GM12874 (cell line): ENCODE measurements at regions not wholly inside any gene's neighbourhood (a gene's known extent, or its start where the extent isn't known, plus 50 kb on each side); places are given as distances from the start of the nearest gene placed in this dataset.

Source experiments
- TF ChIP-seq, protein P1 (sequence below): IDR thresholded peaks from 2 replicates; pipeline ENCODE4 v1.5.1; 2011; ENCODE audit warnings: low read depth, mild to moderate bottlenecking, control low read depth, low read length, moderate library complexity; ENCODE audit not compliant: insufficient read depth

DNA sequence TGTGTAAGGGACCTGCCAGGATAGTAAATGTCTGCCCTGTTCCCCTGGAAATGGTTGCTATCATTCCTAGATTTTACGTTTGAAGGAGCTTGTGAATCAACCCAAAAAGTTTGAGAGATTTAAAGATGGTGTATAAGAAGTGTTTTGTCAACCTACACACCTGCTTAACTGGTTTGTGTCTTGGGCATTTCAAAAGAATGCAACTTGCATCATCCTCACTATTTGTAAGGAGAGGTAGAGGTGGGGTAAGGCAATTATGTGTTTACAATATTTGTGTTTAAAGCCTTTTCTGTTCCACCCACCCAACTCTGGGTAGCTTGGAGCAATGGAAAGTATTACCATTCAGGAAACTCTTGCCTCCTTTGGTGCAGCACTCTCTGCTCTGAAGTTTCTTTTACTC lies 314.2 kb upstream of the RARB start:
- TF ChIP-seq, protein P1, sequence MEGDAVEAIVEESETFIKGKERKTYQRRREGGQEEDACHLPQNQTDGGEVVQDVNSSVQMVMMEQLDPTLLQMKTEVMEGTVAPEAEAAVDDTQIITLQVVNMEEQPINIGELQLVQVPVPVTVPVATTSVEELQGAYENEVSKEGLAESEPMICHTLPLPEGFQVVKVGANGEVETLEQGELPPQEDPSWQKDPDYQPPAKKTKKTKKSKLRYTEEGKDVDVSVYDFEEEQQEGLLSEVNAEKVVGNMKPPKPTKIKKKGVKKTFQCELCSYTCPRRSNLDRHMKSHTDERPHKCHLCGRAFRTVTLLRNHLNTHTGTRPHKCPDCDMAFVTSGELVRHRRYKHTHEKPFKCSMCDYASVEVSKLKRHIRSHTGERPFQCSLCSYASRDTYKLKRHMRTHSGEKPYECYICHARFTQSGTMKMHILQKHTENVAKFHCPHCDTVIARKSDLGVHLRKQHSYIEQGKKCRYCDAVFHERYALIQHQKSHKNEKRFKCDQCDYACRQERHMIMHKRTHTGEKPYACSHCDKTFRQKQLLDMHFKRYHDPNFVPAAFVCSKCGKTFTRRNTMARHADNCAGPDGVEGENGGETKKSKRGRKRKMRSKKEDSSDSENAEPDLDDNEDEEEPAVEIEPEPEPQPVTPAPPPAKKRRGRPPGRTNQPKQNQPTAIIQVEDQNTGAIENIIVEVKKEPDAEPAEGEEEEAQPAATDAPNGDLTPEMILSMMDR = no peak

DNA sequence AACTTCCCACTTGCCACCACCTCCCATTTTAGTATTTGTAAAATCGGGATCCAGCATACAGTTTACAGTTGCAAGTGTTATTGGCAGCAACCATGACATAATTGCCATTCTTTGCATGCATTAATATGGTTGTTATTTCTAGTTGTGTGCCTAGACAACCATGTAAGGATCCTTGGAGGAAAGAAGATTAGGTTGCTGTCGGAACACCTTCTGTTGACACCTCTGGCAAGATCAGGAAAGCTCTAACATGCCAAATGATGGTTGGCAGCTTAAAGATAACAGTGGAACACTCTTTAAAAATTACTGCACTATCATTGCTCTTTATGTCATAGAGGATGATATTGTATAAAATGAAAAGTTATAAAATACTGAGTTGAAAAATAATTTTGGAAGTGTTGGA lies 313.5 kb upstream of the RARB start:
- TF ChIP-seq, protein P1 = no peak

DNA sequence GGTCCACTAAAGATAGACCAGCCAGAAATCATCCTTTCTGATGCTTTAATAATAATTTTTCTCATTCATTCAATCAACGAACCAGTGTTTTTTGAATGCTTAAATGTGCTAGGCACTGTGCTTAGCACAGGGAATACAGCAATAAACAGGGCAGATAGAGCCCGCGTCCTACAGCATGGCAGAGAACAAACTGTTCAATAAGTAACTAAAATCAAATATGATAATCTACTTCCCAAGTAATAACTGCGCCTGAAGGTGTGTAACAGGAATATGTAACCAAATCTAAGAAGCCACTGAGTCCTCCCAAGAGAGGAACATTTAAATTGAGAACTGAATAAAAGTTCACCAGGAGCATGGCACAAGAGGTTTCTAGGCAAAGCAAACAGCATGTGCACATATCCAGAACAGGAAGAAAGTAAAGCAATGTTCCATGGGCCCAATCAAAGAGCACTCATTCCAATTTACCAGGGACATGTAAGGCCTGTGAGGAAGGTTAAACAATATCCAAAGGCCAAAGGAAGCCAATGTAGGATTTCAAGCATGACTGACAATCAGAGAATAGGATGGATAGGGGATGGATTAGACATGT lies 311.0 kb upstream of the RARB start:
- TF ChIP-seq, protein P1 = no peak

DNA sequence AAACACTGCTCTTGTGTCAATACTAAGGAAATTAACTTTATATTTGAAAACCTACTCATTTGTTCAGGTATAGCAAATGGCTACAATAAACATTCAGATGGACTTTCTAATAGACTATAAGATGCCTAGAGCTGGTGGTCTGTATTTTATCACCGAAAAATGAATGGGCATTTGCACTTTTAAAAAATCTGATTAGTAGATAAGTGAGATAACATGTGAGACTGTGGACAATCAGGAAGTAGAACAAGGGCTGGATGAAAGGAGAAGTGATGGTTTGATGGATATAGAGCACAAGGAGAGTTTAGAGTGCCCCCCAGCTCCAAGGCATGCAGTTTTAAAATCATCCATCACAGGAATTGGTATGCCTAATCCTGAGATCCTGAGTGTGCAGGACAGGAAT lies 308.4 kb upstream of the RARB start:
- TF ChIP-seq, protein P1 = no peak

DNA sequence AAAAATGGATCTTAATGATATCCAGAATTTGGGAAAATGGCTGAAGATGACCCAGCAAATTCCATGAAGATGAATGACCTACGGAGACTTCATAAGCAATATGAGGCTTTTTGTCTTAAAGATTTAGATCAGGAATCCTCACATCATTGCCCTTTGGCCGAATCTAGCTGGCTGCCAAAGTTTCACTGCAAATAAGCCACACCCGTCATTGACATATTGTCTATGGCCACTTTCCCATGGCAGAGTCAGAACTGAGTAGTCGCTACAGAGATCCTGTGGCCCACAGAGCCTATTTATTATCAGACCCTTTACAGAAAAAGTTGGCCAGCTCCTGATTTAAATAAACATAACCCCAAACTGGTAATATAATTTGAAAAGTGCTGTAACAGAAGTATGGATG lies 307.4 kb upstream of the RARB start:
- TF ChIP-seq, protein P1 = no peak

DNA sequence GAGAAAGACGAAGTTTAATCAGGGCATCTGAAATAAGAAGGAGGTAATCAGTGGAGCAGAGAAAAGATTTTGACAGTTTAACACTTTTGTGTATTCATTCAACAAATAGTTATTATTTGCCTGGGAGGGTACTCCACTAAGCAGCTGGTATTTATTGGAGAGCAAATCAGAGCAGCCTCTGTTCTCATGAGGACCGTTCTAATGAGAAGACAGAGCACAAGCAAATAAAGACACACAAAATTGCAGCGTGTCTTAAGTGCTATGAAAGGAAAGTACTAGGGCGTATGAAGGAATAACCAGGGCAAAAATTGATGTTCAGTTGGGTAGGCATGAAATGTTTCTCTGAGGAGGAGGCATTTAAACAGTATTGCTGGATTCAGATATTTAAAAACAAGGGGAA lies 302.9 kb upstream of the RARB start:
- TF ChIP-seq, protein P1 = no peak

DNA sequence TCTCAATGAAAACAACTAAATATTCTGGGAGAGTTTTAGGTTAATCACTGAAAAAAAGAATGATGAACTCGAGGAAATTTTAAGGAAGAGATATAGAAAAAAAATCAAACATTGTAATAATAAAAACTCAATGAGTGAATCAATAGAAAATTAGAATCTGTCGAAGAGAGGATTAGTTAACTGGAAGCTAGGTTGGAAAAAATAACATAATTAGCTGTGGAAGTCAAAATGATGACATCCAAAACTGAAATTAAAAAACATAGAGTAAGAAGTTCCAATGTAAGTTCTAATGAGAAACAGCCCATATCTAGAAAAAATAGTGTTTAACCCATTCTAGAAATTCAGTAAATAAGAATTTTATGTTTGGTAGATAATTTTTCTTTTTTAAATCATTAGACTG lies 299.3 kb upstream of the RARB start:
- TF ChIP-seq, protein P1 = no peak
